Calu3 (cell line): ENCODE measurements at regions not wholly inside any gene's neighbourhood (a gene's known extent, or its start where the extent isn't known, plus 50 kb on each side); places are given as distances from the start of the nearest gene placed in this dataset.

Source experiments
- BruUV-seq: library from RNA; stranded (reverse); fragments of 400-500 nt; replicated peaks from 2 replicates; lab custom pipeline; 2021; lab: Mats Ljungman, UMichigan
- CTCF ChIA-PET: fragments of 300-600 bp; sonication (Branson Sonifier 250); formaldehyde crosslinking; loops from one replicate; lab custom pipeline; 2022; ENCODE audit warnings: antibody characterized with exemption; lab: Charles Lee
- DNase-seq: peaks from one replicate; pipeline ENCODE4 v3.0.0; 2022
- H3K27ac Mint-ChIP-seq: one replicate; pipeline ENCODE4 v1.8.0; 2022; ENCODE audit warnings: mixed read lengths; ENCODE audit not compliant: unreplicated experiment
- H3K27me3 Mint-ChIP-seq: one replicate; pipeline ENCODE4 v1.8.0; 2022; ENCODE audit warnings: mixed read lengths; ENCODE audit not compliant: unreplicated experiment
- H3K36me3 Mint-ChIP-seq: one replicate; pipeline ENCODE4 v1.8.0; 2022; ENCODE audit warnings: mild to moderate bottlenecking, moderate library complexity, mixed read lengths; ENCODE audit not compliant: insufficient read depth, unreplicated experiment
- H3K4me1 Mint-ChIP-seq: one replicate; pipeline ENCODE4 v1.8.0; 2022; ENCODE audit warnings: mild to moderate bottlenecking, low read depth, mixed read lengths; ENCODE audit not compliant: unreplicated experiment
- H3K4me3 Mint-ChIP-seq: one replicate; pipeline ENCODE4 v1.8.0; 2022; ENCODE audit warnings: mild to moderate bottlenecking, low read depth, moderate library complexity, mixed read lengths; ENCODE audit not compliant: unreplicated experiment
- H3K9me3 Mint-ChIP-seq: one replicate; pipeline ENCODE4 v1.8.0; 2022; ENCODE audit warnings: low read depth, mixed read lengths; ENCODE audit not compliant: unreplicated experiment
- intact Hi-C: fragments of 100-400 bp; cut with micrococcal nuclease; formaldehyde crosslinking; loops from one replicate; pipeline ENCODE4 v1.10.0; 2022; ENCODE audit not compliant: unreplicated experiment
- TF ChIP-seq, protein P1 (sequence below): fragments of 200-600 bp; IDR thresholded peaks from one replicate; pipeline ENCODE4 v1.8.0; 2022; ENCODE audit warnings: antibody characterized with exemption; ENCODE audit not compliant: unreplicated experiment

DNA sequence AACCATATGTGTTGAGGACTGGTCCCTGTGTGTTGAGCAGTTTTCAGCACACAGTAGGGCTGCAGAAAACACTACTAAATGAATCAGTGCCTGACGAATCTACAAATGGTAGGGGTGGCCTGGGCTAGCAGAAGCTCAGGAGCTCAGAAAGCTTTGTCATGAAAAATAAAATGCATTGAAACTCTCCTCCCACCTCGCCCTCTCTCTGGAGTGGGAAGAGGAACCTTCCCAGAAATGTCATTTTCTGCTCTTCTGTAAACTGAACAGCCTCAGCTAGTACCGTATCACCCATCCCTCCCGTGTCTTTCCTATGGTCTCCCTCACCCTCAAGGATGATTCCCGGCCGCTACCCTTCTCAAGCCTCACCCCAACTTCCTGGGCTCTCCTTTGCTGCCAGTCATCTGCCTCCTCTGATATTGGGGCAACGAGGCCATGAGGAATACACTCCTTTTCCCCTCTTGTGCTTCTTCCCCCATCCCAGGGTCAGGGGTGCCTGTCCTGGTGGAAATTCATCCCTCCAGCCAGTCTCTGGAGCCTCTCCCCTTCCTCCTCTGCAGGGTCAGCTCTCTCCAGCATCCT is 734.5 kb downstream of the PTPRU start:
- TF ChIP-seq, protein P1, sequence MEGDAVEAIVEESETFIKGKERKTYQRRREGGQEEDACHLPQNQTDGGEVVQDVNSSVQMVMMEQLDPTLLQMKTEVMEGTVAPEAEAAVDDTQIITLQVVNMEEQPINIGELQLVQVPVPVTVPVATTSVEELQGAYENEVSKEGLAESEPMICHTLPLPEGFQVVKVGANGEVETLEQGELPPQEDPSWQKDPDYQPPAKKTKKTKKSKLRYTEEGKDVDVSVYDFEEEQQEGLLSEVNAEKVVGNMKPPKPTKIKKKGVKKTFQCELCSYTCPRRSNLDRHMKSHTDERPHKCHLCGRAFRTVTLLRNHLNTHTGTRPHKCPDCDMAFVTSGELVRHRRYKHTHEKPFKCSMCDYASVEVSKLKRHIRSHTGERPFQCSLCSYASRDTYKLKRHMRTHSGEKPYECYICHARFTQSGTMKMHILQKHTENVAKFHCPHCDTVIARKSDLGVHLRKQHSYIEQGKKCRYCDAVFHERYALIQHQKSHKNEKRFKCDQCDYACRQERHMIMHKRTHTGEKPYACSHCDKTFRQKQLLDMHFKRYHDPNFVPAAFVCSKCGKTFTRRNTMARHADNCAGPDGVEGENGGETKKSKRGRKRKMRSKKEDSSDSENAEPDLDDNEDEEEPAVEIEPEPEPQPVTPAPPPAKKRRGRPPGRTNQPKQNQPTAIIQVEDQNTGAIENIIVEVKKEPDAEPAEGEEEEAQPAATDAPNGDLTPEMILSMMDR: no peak
- Mint-ChIP-seq H3K27ac (no peak overlapping the region), H3K9me3 (peaks cover 4% of the 10 kb centered on the region), H3K36me3 (no peaks in the 10 kb centered on the region), H3K4me3 (no peak overlapping the region), H3K27me3 (peaks cover 16% of the 10 kb centered on the region), H3K4me1 (peaks cover 38% of the 10 kb centered on the region)
- intact Hi-C loops: loop anchor here (10.0 kb wide), 1 partner anchor 114 kb away; no protein-coding TSS in a partner anchor
- CTCF ChIA-PET: no interaction called here
- no TSS peak for BruUV-seq
- no peak for DNase-seq

DNA sequence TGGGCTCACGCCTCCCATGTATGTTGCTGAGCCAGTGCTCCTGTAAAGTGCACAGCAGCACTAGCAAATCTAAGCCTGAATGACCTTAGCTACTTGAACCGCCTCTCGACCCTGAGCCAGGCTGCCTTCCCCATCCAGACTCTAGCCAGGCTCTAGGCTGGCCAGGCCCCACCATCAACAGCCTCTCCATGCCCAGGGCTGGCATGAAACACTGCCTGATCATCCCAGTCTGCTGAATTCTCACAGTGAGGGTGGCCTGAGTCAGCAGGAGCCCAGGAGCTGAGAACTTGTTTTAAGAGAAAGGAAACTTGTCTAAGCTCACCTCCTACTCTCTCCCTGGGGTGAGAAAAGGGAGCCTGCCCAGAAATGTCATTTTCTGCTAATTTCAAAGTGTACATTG is 733.3 kb downstream of the PTPRU start:
- H3K4me3 Mint-ChIP-seq: no peak overlapping the region
- CTCF ChIA-PET: no interaction called here
- H3K27me3 Mint-ChIP-seq: peaks cover 16% of the 10 kb centered on the region
- TF ChIP-seq, protein P1: no peak
- peaks cover 4% of the 10 kb centered on the region for H3K9me3 Mint-ChIP-seq
- no peaks in the 10 kb centered on the region for H3K36me3 Mint-ChIP-seq
- peaks cover 32% of the 10 kb centered on the region for H3K4me1 Mint-ChIP-seq
- H3K27ac Mint-ChIP-seq: no peak overlapping the region
- intact Hi-C loops: no loop called here
- no TSS peak for BruUV-seq
- DNase-seq: no peak

DNA sequence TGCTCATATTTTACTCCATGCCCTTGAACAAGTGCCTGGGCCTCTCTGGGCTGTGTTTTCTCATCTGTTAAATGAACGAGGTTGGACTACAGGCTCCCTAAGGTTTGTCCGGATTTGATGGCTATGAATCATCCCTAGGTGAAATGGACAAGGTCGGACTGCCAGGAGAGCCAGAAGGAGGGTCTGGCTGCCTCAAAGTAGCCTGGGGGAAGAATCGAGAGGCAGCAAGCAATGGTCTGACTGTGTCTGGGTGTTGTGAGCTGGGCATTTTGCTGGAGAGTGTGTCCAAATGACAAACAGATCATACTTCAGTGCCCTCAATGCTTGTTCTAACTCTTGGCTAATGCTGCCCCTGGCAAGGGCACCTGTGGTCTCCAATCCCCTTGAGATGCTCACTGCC is 730.9 kb downstream of the PTPRU start:
- H3K4me1 Mint-ChIP-seq: peaks cover 10% of the 10 kb centered on the region
- TF ChIP-seq, protein P1: no peak
- no TSS peak for BruUV-seq
- H3K36me3 Mint-ChIP-seq: no peaks in the 10 kb centered on the region
- CTCF ChIA-PET: no interaction called here
- peaks cover 16% of the 10 kb centered on the region for H3K27me3 Mint-ChIP-seq
- no peak for DNase-seq
- intact Hi-C loops: no loop called here
- no peak overlapping the region for H3K4me3 Mint-ChIP-seq
- H3K27ac Mint-ChIP-seq: no peak overlapping the region
- H3K9me3 Mint-ChIP-seq: peaks cover 4% of the 10 kb centered on the region

DNA sequence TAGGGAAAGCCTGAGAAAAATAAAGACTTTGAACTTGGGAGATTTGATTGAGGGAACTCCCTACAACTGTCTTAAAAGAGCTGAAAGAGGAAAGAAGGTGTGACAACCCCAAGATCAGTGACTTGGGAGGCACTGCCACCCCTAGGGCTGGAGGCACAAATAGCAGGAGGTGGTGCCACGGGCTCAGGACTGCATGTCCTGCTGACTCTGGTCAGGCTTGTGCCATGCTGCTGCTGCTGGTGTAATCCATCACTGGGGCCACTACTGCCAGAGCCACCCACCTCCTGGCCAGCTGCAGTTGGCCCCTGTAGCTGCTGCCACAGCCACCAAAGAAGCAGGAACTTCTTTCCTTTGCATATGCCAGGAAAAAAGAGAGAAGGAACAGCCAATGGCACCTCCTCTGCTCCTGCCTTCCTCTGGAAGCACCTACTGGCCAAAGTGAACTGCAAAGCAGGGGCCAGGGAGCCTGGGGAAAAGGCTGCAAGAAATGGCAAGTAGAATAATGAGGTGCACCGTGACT is 730.3 kb downstream of the PTPRU start:
- intact Hi-C loops: no loop called here
- Mint-ChIP-seq H3K4me1 (peaks cover 4% of the 10 kb centered on the region), H3K36me3 (no peaks in the 10 kb centered on the region), H3K27ac (no peak overlapping the region), H3K9me3 (peaks cover 4% of the 10 kb centered on the region), H3K4me3 (no peak overlapping the region), H3K27me3 (peaks cover 13% of the 10 kb centered on the region)
- BruUV-seq: no TSS peak
- no peak for DNase-seq
- TF ChIP-seq, protein P1: no peak
- CTCF ChIA-PET: no interaction called here
